Left hindlimb (tissue), 1 donor: ENCODE measurements at regions not wholly inside any gene's neighbourhood (a gene's known extent, or its start where the extent isn't known, plus 50 kb on each side); places are given as distances from the start of the nearest gene placed in this dataset.
"Not testable (repeated sequence)": the region's sequence is repeated elsewhere in the genome, so short reads cannot be mapped to it uniquely, and the experiment has no call there.

Experiments
- DNase-seq: peaks from one replicate; pipeline ENCODE4 v3.0.0-alpha.2; 2018

DNA sequence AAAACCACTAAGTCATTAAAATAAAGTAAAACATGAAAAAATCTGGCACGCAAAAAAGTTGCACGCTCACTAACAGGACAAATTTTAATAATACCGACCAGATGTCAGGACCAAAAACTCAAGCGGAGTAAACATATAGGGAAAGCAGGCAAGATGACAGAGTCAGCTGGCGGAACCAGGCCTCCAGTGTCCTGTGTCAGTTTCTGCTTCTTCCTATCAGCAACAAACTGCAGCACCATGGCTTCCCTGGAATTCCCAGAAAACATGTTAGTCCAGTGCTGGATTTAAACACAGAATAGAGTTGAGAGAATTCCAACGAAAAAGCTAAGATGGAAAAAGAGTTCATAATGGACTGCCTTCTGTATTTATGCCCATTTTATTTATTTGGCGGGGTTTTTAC lies 169.1 kb upstream of the ARHGEF26 start:
- DNase-seq, result no peak

DNA sequence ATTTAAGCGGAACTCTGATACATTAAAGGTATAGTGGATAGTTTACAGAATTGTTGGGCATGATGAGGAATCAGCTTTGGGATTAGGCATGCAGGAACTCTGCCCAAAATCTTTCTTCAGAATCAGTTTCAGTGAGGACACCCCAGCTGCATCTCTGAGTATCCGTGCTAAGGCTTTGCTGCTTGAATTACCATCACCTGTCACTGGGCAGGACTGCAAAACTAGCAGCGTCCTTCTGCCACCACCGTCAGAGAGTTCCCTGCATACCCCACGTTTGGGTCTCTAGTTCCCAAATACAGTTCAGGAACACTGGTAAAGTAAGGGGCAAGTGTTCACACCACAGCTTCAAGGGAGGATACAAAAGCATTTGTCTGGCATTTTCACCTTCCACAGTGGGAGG lies 164.6 kb upstream of the ARHGEF26 start:
- no peak for DNase-seq

DNA sequence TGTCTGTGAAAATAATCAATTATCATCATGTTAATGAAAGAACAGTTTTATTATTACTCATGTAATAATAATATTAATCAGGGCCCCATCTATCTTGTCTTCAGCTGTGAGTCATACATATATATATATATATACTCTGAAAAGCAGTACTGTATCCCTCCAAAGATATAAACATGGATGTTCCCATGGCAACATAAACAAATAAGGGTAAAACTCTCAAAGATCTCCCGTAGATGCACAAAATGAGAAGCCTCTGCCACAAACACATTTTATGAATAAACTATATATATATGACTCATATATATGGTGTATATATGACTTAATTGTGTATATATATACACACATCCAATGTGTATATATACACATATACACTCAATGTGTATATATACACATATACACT lies 163.8 kb upstream of the ARHGEF26 start:
- DNase-seq, result no peak

DNA sequence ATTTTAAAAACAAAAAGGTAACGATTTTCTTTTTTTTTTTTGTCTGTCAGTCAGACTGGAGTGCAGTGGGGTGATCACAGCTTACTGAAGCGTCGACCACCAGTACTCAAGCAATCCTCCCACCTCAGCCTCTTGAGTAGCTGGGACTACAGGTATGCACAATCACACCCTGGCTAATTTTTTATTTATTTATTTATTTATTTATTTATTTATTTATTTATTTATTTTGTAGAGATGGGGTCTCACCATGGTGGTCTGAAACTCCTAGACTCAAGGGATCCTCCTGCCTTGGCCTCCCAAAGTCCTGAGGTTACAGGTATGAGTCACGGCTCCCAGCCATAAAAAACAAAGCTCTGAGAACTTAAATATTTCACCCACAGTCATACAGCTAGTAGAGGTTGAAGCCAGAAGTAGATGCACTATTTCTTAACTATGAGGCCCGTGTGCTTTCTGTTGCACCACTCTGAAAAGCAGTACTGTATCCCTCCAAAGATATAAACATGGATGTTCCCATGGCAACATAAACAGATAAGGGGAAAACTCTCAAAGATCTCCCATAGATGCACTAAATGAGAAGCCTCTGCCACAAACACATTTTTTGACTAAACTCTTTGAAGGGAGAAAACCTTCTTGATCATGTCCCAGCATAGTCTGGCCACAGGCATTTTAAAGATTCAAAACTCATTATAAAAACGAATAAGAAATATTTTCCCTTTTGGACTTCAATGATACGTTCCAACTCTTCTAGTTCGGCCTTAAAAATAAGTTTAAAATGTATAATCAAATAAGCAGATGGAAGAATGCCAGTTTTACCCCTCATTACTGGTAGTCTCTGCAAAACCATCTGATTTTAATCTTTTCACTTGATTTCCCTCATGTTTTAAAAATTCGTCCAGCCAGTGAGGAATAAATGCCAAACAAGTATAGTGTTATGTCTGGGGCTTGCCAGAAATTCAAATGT lies 162.3 kb upstream of the ARHGEF26 start:
- no peak for DNase-seq

DNA sequence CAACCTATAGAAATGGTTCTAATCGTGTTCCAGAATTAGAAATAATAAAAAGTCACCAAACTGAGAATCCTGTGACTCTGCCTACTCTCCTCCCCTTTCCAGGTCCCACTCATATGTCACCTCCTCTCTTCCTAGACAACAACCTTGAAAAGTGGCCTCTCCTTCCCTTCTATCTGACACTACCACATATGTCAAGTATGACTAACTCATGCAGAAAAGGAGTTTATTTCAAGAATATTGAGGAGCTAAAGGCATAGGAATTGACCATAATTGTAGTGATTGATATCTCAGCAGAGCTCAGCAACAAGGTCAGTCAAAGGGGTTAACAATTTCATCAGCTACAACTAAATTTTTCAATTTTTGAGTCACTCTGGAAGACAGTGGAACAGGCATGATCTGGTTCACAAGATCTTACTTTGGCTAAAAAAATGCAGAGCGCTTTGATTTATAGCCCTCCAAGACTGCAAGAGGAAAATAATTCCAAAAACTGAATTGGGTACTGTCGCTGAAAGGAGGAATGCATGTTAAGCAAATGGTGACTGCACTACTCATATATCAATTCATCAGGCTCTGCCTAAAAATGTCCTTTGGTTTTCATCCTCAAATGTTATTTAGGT lies 160.6 kb upstream of the ARHGEF26 start:
- no peak for DNase-seq

DNA sequence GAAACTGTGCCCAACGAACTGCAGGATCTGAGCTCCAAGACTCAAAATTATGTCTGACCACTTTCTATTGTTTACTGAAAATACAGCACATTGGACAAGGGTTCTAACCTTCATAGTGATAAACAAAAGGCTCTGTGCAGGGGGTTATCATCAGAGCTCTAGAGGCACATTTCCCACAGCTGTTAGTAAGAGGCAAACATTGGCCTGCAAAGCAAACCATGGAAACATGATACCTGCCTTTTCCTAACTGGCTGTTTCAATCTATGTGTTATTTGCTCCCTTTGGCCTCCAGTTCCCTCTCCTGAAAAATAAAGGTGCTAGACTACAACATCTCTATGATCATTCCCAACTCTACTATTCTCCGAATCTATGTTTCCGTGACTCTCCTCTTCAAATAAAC lies 159.7 kb upstream of the ARHGEF26 start:
- no peak for DNase-seq

DNA sequence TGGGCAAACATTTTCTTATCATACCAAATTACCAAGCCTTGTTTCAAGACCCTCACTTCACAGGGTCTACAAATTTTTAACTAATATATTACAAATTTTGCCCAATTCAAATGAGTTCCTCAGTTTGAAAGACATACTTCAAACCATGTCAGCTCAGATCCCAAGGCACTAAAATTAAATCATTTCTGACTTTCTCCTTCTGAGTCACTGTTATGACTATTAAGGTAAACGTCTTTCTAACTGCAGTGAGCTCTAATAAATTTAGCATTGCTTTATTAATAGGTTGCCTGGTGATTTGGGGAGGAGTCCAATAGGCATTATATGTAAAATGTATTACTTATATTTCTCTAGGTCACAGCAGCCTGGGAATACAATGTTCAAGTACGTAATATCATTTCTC lies 158.2 kb upstream of the ARHGEF26 start:
- DNase-seq, result no peak

DNA sequence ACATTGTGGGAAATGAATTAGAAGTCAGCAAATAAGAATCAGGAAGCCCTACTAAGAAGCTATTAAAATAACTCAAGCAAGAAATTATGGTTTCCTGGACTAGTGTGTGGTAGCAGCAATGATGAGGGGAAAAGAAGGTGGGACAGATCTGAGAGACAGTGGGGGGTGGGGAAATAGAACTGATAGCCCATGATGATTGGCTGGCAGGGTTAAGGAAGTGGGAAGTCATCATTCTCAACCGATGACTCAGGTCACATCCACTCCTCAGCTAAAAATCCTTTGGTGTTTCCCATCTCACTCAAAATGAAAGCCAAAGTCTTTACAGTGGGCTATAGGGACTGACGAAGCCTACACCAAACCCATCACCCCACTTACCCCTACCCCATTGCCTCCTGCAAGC lies 153.9 kb upstream of the ARHGEF26 start:
- DNase-seq, result no peak

DNA sequence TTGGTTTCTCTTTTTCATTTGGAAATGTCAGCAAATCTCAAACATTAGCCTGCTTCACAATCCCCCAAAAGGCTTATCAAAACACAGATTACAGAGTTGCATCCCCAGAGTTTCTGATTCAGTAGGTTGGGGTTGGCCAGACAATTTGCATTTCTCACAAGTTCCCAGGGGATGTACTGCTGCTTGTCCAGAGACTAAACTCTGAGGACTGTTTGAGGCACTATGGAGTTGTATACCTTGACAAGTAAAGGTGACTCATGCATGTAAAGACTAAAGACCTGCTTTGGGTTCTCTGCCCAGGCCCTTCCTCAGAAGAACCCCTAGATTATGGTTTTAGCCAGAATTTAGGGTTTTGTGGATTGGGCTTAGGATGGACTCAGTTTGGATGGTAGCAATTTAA lies 151.1 kb upstream of the ARHGEF26 start:
- no peak for DNase-seq

DNA sequence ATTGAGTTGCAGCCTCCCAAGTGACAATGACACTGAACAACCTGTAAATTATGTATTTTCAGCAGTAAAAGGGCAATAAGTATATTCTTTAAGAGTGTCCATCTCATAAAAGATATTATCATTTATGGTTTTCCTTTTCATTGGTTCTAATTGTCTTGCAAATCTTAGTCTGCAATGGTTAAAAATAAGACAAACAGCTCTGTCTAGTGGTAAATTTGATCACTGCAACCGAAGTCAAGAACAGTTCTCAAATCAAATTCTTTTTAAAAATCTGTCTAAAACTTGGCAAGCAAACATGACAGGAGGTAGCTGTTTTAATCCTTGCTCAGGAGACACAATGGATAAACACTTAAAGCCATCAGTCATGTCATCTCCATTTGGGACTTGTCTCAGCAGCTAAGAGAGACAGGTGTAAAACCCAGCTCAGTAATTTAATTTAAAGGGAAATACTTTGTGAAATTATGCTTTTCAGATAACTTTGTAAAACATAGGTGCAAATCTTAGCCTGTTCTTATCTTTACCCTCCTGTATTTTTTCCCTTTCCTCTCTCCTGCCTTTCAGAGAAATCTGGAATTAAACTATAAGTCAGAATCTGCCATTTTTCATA lies 150.3 kb upstream of the ARHGEF26 start:
- no peak for DNase-seq

DNA sequence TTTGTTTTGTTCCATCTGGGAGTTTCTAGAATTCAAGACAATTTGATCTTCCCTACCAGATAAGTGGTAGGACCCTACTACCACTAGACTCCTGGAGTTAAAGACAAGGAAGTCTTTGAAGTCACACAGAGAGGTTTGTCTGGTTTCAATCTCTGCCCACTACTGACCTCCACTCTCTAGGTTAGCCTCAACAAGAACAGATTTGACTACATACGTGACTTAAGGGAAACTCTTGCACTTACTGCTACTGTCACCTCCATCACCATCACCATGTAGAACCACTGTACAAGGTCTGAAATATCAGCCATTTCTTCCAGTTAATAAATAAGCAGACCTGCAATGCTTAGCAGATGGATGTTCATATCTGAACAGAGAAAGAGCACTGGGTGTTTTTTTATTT lies 148.3 kb upstream of the ARHGEF26 start:
- DNase-seq, result no peak

DNA sequence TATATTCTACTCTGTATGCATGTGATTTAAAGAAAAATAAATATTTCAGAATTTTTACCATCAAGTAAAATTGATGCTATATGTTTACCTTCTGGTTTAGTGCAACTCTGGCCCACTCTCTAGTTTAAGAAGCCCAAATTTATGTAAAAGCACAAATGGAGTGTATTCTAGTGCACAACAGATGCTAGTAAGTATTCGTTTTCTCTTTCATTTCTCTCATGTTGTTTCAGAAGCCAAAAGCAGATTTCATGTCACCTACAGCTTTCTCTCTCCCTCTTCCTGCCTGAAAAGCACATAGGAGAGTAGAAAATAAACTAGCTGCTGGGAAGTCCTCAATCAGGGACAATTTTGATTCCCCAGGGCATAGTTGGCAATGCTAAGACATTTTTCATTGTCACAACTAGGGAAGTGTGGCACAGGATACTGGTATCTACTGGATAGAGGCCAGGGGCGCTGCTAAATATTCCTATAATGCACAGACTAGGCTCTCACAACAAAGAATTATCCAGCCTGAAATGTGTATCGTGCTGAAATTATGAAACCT lies 147.4 kb upstream of the ARHGEF26 start:
- no peak for DNase-seq

DNA sequence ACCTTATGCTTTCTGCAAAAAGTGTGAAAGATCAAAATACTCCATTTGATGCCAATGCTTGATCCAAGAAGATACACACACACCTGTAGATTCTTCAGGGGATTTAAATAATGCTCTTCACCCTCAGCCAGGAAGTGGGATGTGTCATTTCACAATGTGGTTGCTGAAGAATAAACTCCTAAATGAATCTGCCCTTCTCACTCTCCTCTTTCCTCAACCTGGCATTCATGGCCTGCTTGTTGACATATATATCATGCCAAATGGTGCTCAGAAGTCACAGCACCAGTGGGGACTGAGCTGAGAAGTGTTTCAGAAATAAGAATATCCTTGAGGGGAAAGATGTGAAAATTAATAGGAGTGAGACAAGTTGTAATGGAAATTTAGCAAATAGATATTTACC lies 146.6 kb upstream of the ARHGEF26 start:
- no peak for DNase-seq

DNA sequence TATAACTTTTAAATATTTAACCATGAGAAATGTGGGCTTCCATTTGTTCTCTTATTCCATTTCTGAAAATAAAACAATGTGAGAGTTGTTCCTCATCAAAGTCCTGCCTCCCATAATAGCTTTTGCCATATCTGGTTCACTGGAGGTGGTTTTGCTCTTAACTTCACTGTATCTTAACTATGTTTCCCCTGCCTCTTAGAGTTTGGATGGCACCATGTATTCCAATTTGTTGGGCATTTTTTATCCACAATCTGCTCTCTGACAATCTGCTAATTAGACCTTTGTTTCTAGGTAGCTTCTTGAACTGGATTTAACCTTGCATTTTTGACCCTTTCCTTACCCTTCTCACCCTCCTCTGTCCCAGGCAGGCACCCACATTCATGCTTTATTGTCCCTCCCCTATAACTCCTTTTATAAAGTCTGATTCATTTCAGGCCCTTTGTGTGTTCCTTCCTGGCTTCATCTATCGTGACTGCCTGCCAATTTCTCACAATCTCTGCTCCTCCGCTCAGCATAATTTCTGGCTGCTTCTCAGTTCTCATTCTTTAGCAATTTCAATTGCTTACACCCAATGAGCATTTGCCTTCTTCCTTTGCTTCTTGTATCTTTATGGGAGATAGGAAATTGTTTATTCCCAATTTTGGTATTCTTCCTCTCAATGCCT lies 144.2 kb upstream of the ARHGEF26 start:
- peak; percentile 54 for DNase-seq

DNA sequence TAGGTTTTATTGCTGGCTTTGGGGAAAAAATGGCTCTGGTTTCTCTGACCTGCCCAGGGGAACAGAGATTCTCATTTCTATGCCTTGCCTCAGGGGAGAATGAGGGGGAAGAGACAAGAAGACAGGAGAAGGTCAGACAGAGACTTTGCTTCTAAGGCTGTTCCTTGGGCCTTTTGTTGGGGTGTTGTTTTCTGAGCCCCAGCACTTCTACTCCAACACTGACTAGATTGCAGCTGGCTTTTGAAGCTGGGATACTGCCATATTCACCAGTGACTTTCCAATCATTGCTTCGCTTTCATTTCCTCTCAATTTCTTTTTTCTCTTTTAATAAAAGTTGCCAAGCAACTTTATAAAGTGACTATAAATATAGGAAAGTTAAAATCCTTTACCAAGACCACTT lies 143.2 kb upstream of the ARHGEF26 start:
- peak; percentile 52 for DNase-seq

DNA sequence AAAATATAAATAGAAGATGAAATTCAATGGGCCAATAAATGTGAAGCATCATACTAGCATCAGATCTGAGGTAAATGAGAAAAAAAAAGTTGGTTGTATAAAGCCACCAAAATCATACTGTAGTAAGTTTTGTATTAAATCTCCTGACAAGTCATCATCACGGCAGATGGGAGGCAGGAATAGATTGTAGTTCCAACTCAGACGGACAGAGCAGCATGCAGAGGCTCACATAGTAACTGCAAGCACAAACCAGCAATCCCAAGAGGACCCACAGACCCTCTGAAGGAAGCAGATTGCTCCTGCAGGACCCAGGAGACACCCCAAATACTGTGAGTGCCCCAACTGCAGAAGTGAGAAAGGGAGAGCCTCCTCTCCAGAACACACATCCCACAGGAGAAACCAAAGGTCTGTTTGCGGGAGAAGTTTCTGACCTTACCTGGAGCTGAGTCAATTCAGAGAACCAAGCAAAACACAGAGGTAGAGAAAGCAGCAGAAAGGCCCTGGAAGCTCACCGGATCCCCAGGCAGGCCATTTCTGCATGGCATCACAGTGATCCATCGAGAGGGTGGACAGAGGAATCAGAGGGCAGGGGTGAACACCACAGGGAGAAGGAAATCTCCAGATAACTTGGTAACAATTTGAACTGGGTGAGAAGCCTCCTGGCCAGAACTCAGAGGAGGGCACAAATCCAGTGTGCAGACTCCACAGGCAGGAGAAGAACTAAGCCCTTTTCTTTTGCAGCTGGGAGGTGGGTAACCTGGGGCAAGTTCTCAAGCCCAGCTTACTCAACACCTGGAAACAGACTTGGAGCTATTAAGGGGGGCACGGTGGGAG lies 141.6 kb upstream of the ARHGEF26 start:
- DNase-seq, result no peak

DNA sequence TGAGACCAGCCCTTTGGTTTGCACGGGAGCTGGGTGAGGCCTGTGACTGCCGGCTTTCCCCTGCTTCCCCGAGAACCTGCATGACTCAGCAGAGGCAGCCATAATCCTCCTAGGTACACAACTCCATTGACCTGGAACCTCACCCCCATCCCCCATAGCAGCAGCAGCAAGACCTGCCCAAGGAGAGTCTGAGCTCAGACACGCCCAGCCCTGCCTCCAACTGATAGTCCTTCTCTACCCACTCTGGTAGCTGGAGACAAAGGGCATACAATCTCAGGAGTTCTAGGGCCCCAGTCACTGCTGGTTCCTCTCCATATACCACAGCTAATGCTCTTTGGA lies 141.0 kb upstream of the ARHGEF26 start:
- DNase-seq, result no peak

DNA sequence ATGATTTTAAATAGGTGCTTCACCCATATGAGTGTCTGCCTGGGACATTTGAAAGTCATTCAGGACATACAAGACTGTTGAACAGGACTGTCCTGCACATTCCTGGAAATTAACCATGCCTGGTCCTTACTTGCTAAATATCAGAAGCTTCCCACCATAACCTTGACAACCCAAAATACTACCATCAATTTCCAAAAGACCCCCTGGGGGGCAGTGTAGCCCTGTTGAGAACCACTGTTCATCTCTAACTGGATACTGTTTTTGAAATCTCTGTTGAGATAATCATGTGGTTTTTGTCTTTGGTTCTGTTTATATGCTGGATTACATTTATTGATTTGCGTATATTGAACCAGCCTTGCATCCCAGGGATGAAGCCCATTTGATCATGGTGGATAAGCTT lies 123.8 kb upstream of the ARHGEF26 start:
- DNase-seq, result not testable (repeated sequence)

DNA sequence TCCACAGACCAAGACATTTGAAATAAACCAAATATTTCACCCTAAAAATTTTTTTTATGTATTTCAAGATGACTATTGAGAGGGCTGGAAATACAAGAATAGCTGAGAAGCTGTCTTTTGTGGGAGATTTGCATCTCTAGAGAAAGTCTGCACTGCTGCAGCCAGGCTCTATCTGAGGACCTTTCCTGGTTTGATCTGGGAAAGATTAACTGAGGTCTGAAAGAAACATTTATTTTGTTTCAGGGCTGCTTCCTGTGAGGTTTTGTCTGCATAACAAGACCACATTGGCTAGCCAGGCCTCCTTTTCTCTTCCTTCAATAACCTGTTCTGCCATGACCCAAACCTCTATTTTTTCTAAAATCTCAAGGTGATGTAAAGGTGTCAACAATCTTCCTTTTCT lies 117.5 kb upstream of the ARHGEF26 start:
- no peak for DNase-seq

DNA sequence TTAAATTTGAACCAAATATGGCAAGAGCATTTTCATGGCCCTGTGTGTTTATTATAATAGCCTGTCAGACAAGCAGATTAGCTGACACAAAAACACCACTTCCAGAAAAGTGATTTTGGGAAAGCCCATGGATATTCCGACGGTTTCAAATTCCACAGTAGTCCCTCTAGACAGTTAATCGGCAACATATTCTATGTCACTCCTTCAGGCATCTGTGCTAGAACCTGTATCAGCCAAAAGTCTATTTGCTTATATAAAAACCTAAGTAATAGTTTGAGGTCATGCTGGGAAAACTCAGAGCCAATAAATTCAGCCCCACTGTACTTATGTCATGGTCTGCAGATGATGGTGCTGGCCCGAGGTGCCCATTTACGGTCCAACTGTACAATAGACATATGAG lies 110.2 kb upstream of the ARHGEF26 start:
- DNase-seq, result no peak

DNA sequence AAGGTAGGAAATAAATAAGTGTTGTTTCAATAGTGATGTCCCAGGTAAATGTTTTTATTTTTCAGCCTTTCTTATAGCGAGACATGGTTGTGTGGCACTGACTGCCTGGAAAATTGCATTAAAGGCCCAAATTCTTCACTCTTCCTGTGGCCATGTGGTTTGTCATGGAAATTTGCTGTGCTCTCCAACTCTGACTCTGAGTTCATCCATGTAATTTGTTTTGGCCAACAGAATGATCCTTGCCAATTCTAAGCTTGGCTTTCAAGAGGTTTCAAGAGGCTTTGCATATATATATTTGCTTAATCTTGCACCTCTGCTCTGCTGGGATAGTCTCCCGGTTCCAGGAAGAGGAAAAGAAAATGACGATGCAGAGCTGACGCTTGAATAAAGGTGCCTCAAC lies 107.5 kb upstream of the ARHGEF26 start:
- DNase-seq, result peak; percentile 54

DNA sequence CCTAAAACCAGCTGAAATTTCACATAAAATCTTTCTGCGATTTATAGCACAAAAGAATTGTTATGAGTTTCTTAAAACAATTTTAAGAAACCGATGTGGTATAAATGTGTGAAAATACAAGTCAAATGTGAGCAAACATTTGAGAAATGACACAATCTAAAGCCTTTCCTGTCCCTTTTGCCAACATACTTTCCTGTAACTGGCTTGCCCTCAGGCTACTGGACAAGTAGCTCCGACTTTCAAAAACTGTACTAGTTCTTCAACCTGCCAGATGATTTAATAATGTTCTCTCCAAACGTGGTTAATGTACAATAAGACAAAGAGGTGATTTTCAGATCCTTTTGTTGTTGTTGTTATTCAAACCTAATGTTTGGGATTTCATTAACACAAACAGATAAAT lies 105.9 kb upstream of the ARHGEF26 start:
- no peak for DNase-seq
